HEK293T (cell line): ENCODE measurements at regions not wholly inside any gene's neighbourhood (a gene's known extent, or its start where the extent isn't known, plus 50 kb on each side); places are given as distances from the start of the nearest gene placed in this dataset.

Source experiments
- BHLHE40 ChIP-seq: fragments of 450-650 bp; IDR thresholded peaks from 2 replicates; pipeline ENCODE4 v1.6.1; 2016; ENCODE audit warnings: mild to moderate bottlenecking, moderate library complexity, borderline replicate concordance
- L3MBTL2 ChIP-seq: fragments of 450-650 bp; conservative IDR thresholded peaks from 2 replicates; pipeline ENCODE4 v1.6.1; 2016; ENCODE audit warnings: mild to moderate bottlenecking
- NFRKB ChIP-seq: fragments of 450-650 bp; IDR thresholded peaks from 2 replicates; pipeline ENCODE4 v1.6.1; 2016; ENCODE audit warnings: mild to moderate bottlenecking, moderate library complexity
- SP1 ChIP-seq: fragments of 450-650 bp; IDR thresholded peaks from 2 replicates; pipeline ENCODE4 v1.6.1; 2017
- TARDBP ChIP-seq: fragments of 450-650 bp; IDR thresholded peaks from 2 replicates; pipeline ENCODE4 v1.6.1; 2016

GRCh38 chr3:99499235-99500158 is 138.9 kb upstream of the COL8A1 start:
- TF ChIP-seq BHLHE40 = no peak
- TF ChIP-seq TARDBP = no peak
- no peak for TF ChIP-seq SP1
- TF ChIP-seq NFRKB = no peak
- TF ChIP-seq L3MBTL2 = no peak
